Keratinocyte (primary cell): ENCODE measurements at regions not wholly inside any gene's neighbourhood (a gene's known extent, or its start where the extent isn't known, plus 50 kb on each side); places are given as distances from the start of the nearest gene placed in this dataset.

ENCODE experiments used
- DNase-seq: peaks from one replicate; pipeline ENCODE4 v3.0.0-alpha.2; 2011; ENCODE audit warnings: low read depth, missing footprints, low spot score
- FAIRE-seq: peaks from 2 replicates; lab custom pipeline; 2011; peaks lifted over from hg19 to GRCh38; lab: Jason Lieb, UNC
- H2AFZ ChIP-seq: 2 replicates; pipeline ENCODE4 v1.6.0; 2012; ENCODE audit warnings: low read length, control low read depth, inconsistent platforms; ENCODE audit not compliant: control insufficient read depth
- H3K27ac ChIP-seq: 2 replicates; pipeline ENCODE4 v1.5.1; 2011; ENCODE audit warnings: low read length; ENCODE audit not compliant: control insufficient read depth, insufficient read depth
- H3K27me3 ChIP-seq: 3 replicates; pipeline ENCODE4 v1.6.0; 2011; ENCODE audit warnings: low read length; ENCODE audit not compliant: control insufficient read depth, insufficient read depth; ENCODE audit errors: extremely low read depth
- H3K36me3 ChIP-seq, 2 experiments: 2 replicates in 1 of 2; 3 replicates in 1 of 2; pipeline ENCODE4 v1.5.1; 2011; ENCODE audit warnings: low read length in 2 of 2, mild to moderate bottlenecking in 1 of 2; ENCODE audit not compliant: control insufficient read depth in 2 of 2, insufficient read depth in 2 of 2; ENCODE audit errors: extremely low read depth in 1 of 2
- H3K4me1 ChIP-seq: 3 replicates; pipeline ENCODE4 v1.5.1; 2011; ENCODE audit warnings: low read length; ENCODE audit not compliant: control insufficient read depth, insufficient read depth; ENCODE audit errors: extremely low read depth
- H3K4me2 ChIP-seq: 3 replicates; pipeline ENCODE4 v1.6.0; 2011; ENCODE audit warnings: low read depth, low read length; ENCODE audit not compliant: control insufficient read depth, insufficient read depth; ENCODE audit errors: extremely low read depth
- H3K4me3 ChIP-seq, 3 experiments: fragments of 200-600 bp in 1 of 3; sonication (generic) in 1 of 3; 2 replicates in 2 of 3; 3 replicates in 1 of 3; pipeline ENCODE4 v1.5.1; 2011 to 2016; ENCODE audit warnings: low read length in 3 of 3, mild to moderate bottlenecking in 3 of 3, control low read depth in 2 of 3, inconsistent platforms in 1 of 3, low read depth in 1 of 3, mixed read lengths in 1 of 3, mixed run types in 1 of 3, moderate library complexity in 1 of 3; ENCODE audit not compliant: control insufficient read depth in 2 of 3, insufficient read depth in 2 of 3; ENCODE audit errors: extremely low read depth in 1 of 3
- H3K79me2 ChIP-seq: 2 replicates; pipeline ENCODE4 v1.6.0; 2012; ENCODE audit warnings: low read length; ENCODE audit not compliant: control insufficient read depth, insufficient read depth
- H3K9ac ChIP-seq: 3 replicates; pipeline ENCODE4 v1.6.0; 2011; ENCODE audit warnings: low read length; ENCODE audit not compliant: control insufficient read depth, insufficient read depth; ENCODE audit errors: extremely low read depth
- H3K9me1 ChIP-seq: 3 replicates; pipeline ENCODE4 v1.6.0; 2011; ENCODE audit warnings: low read length; ENCODE audit not compliant: control insufficient read depth, insufficient read depth; ENCODE audit errors: extremely low read depth
- H3K9me3 ChIP-seq: 2 replicates; pipeline ENCODE4 v1.5.1; 2012; ENCODE audit warnings: low read depth, low read length; ENCODE audit not compliant: control insufficient read depth
- H4K20me1 ChIP-seq: 3 replicates; pipeline ENCODE4 v1.6.0; 2011; ENCODE audit warnings: low read length; ENCODE audit not compliant: control insufficient read depth, insufficient read depth; ENCODE audit errors: extremely low read depth
- CTCF ChIP-seq, 3 experiments: IDR thresholded peaks in 1 of 3; conservative IDR thresholded peaks in 1 of 3; optimal IDR thresholded peaks in 1 of 3; 2 replicates in 2 of 3; 3 replicates in 1 of 3; pipeline versions ENCODE3 to v1.5.1; 2011; ENCODE audit warnings: low read length in 3 of 3, mild to moderate bottlenecking in 3 of 3, moderate library complexity in 2 of 3, control low read depth in 1 of 3, inconsistent platforms in 1 of 3; ENCODE audit not compliant: insufficient read depth in 2 of 3; ENCODE audit errors: extremely low read depth in 1 of 3
- EZH2 ChIP-seq: IDR thresholded peaks from one replicate; pipeline ENCODE4 v1.6.1; 2012; ENCODE audit warnings: inconsistent platforms, mild to moderate bottlenecking, low read length, moderate library complexity
- dilution Hi-C: fragments of 300-500 bp; cut with MboI; formaldehyde crosslinking; loops from one replicate; pipeline ENCODE4 v1.7.0; 2020; ENCODE audit warnings: low sequenced_read_pairs; ENCODE audit not compliant: extremely low pct_ligation_motif_present

- DNase-seq (no peak), FAIRE-seq (no peak)
- no peaks in the 10 kb centered on the region for H3K36me3 ChIP-seq
- no peak overlapping the region for H3K9ac ChIP-seq
- dilution Hi-C loops = no loop called here
- H3K79me2 ChIP-seq = no peaks in the 10 kb centered on the region
- H3K27me3 ChIP-seq = no peaks in the 10 kb centered on the region
- H4K20me1 ChIP-seq = no peaks in the 10 kb centered on the region
- no peaks in the 10 kb centered on the region for H3K9me1 ChIP-seq
- H3K9me3 ChIP-seq = no peaks in the 10 kb centered on the region
- no peak overlapping the region for H3K27ac ChIP-seq
- no peaks in the 10 kb centered on the region for H3K4me1 ChIP-seq
- H3K4me3 ChIP-seq = no peak overlapping the region
- TF ChIP-seq CTCF (optimal IDR thresholded peaks at IDR 0.05 in 1 of 3, IDR thresholded peaks at IDR 0.05 in 1 of 3, conservative IDR thresholded peaks at IDR 0.05 in 1 of 3; ENCODE audit: extremely low read depth in 1 of 3, insufficient read depth in 2 of 3, low read length in 3 of 3) (no peak), EZH2 (no peak)
- no peak overlapping the region for H2AFZ ChIP-seq
- H3K4me2 ChIP-seq = no peak overlapping the region
Measured at GRCh38 chr14:97021571-97022168, 224.5 kb downstream of the VRK1 start.

GRCh38 chr14:97022741-97023140 is 225.6 kb downstream of the VRK1 start:
- Histone ChIP-seq H3K27me3 (no peaks in the 10 kb centered on the region), H4K20me1 (no peaks in the 10 kb centered on the region), H3K4me2 (no peak overlapping the region), H3K79me2 (no peaks in the 10 kb centered on the region), H3K36me3 (no peaks in the 10 kb centered on the region), H3K4me1 (no peaks in the 10 kb centered on the region), H3K9me3 (no peaks in the 10 kb centered on the region), H3K27ac (no peak overlapping the region), H2AFZ (no peak overlapping the region), H3K9me1 (no peaks in the 10 kb centered on the region), H3K4me3 (no peak overlapping the region), H3K9ac (no peak overlapping the region)
- dilution Hi-C loops = no loop called here
- DNase-seq = no peak
- TF ChIP-seq EZH2 (no peak), CTCF (optimal IDR thresholded peaks at IDR 0.05 in 1 of 3, IDR thresholded peaks at IDR 0.05 in 1 of 3, conservative IDR thresholded peaks at IDR 0.05 in 1 of 3; ENCODE audit: extremely low read depth in 1 of 3, insufficient read depth in 2 of 3, low read length in 3 of 3) (no peak)
- FAIRE-seq = no peak
